ENCODE measurements at regions not wholly inside any gene's neighbourhood (a gene's known extent, or its start where the extent isn't known, plus 50 kb on each side); places are given as distances from the start of the nearest gene placed in this dataset.

- TF ChIP-seq POLR2A (IDR thresholded peaks at IDR 0.05; ENCODE audit: low read depth) (no peak), POLR2AphosphoS5 (IDR thresholded peaks at IDR 0.05) (no peak), CTCF (IDR thresholded peaks at IDR 0.05) (no peak), EP300 (IDR thresholded peaks at IDR 0.05) (no peak)
Observed at GRCh38 chr12:126430921-126431320, 1365.7 kb downstream of the AACS start.
